ENCODE measurements at regions not wholly inside any gene's neighbourhood (a gene's known extent, or its start where the extent isn't known, plus 50 kb on each side); places are given as distances from the start of the nearest gene placed in this dataset.

- DNase-seq (ENCODE audit: low read depth), result no peak
Measured at GRCh38 chr2:2828774-2829368, 497.8 kb upstream of the MYT1L start.

- DNase-seq (ENCODE audit: low read depth), result no peak
Measured at GRCh38 chr2:2827761-2828221, 496.7 kb upstream of the MYT1L start.

GRCh38 chr2:2827046-2827636 lies 496.1 kb upstream of the MYT1L start:
- DNase-seq (ENCODE audit: low read depth), result no peak

GRCh38 chr2:2826621-2827020 lies 495.5 kb upstream of the MYT1L start:
- DNase-seq (ENCODE audit: low read depth), result no peak

DNA sequence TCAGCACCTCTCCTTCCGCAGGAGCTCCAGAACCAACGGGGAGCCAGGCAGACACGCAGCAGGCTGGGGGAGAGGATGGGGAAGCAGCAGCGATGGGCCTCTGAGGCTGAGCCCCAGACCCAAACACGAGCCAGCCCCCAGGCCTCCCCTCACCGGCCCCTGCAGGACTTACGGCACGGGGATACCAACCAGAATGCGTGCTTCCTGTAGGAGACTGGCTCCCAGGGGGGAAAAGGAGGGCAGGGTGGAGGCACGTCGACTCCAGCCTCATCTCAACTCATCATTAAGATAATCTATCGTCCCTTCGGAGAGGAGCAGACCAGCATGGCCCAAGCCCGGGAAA lies 495.1 kb upstream of the MYT1L start:
- no peak for DNase-seq (ENCODE audit: low read depth)

- DNase-seq (ENCODE audit: low read depth), result no peak
Measured at GRCh38 chr2:2825516-2826208, 494.6 kb upstream of the MYT1L start.

DNA sequence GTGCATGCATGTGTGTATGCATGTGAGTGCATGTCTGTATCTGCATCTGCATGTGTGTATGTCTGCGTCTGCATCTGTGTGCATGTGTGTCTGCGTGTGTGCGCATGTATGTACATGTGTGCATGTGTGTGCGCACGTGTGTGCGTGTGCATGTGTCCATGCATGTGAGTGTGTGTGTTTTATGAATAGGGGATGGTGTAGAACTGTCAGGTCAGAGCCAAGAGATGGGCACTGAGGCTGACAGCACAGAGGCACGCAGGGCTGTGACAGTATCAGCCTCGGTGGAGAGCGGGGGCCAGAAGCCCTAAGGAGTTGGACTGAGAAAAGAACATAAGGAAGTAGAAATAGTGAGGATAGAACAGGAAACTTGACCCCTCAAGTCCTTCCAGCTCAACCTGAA lies 494.0 kb upstream of the MYT1L start:
- DNase-seq (ENCODE audit: low read depth), result no peak

DNA sequence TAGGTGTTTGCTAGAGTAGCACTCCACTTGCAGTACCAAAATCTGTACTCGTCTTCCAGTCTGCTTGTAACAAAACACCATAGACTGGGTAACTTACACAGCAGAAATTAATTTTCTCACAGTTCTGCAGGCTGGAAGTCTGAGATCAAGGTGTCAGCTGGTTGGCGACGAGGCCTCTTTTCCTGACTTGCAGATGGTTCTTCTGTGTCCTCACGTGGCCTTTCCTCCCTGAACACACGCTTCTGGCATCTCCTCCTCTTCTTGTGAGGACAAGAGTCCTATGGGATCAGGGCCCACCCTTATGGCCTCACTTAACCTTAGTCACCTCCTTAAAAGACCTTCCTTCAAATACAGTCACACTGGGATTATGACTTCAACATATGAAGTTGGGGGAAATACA lies 493.5 kb upstream of the MYT1L start:
- DNase-seq (ENCODE audit: low read depth), result no peak

GRCh38 chr2:2823061-2823753 lies 492.1 kb upstream of the MYT1L start:
- DNase-seq (ENCODE audit: low read depth), result no peak

- no peak for DNase-seq (ENCODE audit: low read depth)
Measured at GRCh38 chr2:2822143-2822542, 491.1 kb upstream of the MYT1L start.

DNA sequence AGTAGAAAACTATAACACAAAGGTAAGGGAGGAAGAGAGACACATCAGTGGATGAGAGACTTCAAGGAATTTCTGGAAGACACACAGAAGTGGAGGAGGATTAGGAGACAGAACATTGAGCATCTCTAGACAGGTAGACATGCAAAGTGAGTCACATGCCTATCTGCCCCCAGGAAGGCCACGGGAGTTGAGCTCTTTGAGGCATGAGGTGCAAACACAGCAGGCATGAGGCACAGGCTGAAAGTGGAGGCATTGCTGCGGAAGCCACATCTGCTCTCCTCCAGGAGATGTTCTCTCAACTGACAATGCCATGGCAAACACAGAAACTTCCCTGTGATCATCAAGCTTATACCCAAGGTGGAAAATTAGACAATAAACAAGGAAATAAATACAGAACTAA lies 481.6 kb upstream of the MYT1L start:
- DNase-seq (ENCODE audit: low read depth), result no peak

- DNase-seq (ENCODE audit: low read depth), result no peak
Measured at GRCh38 chr2:2812117-2812516, 481.0 kb upstream of the MYT1L start.

DNA sequence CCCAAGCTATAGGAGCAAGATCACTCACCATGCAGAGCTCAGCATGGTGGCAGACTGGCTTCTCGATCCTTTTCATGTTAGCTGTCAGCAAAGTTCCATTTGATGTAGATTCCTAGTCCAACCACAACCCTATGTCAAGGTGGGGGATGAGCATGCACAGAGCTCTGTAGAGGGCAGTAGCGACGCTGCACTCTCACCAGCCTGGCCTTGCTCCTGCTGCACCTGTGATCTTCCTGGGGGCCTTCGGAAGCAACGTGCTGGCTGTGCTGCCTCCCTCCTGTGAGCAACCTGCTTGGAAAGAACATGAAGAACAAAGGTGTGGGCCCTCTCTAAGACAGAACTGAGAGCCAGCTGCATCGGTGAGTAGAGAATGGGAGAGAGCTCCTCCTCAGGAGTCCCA lies 479.4 kb upstream of the MYT1L start:
- no peak for DNase-seq (ENCODE audit: low read depth)

DNA sequence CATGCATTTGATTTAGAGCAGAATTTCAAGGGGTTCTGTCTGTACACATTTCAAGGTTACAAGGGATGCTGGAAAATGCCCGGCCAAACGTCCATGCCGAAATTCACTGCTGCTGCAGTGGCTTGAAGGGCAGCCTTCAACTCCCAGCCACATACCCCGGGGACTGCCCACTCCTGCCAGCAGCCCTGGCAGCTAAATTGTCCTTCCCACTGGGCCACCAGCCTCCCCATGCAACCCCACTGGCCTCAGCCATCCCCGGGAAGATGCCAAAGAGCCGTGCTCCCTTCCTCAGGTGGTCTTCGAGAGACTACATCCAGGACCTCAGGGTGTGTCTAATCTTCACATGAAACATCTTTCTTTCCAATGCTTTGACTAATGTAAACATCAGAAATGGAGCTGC lies 478.7 kb upstream of the MYT1L start:
- no peak for DNase-seq (ENCODE audit: low read depth)

DNA sequence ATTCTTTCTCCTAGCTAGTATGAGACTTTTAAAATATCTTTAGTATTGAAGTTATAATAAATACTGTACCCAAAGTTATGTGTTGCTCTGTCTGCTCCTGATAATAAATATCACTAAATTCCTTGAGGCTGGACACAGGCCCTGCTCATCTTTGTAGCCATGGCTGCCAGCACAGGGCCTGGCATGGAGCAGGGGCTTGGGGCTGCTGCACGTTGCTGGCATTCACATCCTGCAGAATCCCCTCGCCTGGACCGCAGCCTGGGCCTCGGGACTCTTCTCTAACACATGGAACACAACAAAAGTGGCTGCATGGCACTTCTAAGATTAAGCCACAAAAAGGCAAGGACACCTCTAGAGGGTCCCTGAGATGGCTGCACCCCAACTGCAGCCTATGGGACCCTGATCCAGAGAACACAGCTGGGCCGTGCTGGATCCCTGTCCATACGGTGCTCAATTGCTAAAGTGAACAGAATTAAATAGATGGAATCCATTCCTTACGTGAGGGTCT lies 477.5 kb upstream of the MYT1L start:
- DNase-seq (ENCODE audit: low read depth), result no peak

DNA sequence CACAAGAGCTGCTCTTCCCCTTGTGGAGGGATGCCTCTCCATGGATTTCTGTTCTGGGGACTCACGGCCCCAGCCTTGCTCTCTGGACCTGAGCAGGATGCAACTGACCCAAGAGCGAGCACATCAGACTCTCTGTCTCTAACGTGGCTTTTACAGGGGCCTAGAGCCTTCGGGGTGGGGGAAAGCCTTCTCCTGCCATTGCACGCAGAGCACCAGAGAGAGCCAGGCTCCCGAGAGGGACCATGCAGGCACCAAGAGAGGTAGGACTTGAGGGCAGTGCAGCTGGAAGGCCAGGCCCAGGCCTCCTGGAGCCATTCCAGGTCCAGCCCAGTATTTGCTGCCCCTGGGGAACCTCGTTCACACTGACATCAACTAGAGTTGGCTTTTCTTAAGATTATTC lies 475.6 kb upstream of the MYT1L start:
- no peak for DNase-seq (ENCODE audit: low read depth)

DNA sequence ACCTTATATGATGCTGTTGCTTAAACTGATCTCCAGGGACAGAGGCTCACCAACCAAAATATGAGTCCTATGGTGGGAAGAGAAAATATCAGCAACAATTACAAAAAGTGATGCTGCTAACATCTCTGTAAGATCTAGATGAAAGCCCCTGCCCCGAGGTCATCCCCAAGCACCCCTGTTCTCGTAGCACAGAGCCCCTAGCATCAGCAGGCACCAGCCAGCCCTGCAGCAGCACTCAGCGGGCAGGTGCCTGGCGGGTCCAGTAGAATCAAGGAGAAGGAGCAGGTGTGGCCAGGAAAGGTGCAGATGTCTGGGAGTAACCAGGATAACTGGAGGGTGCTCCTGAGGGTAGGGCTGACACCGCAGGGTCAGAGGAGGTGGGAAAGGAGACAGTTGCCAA lies 474.2 kb upstream of the MYT1L start:
- DNase-seq (ENCODE audit: low read depth), result no peak

DNA sequence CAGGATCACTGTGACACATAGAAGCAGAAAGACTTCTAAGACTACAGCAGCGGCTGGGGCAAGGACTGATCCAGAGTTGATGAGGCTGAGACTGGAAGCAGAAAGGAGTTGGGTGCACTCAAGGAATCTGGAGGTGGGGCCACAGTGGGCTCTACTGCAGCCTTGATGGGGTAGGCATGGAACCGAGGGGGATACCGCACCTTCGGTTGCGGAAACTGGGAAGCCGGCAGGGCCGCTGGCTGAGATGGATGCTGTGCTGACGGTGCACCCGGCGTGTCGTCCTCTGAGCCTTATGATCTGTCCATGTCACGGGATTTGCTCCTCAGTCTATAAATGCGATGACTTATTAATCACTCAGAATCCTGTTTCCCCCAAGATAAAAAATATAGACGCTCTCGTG lies 473.5 kb upstream of the MYT1L start:
- DNase-seq (ENCODE audit: low read depth), result no peak

- DNase-seq (ENCODE audit: low read depth), result no peak
Measured at GRCh38 chr2:2801458-2801857, 470.4 kb upstream of the MYT1L start.

- DNase-seq (ENCODE audit: low read depth), result no peak
Measured at GRCh38 chr2:2800697-2801096, 469.6 kb upstream of the MYT1L start.

- DNase-seq (ENCODE audit: low read depth), result no peak
Measured at GRCh38 chr2:2800001-2800400, 468.9 kb upstream of the MYT1L start.

DNA sequence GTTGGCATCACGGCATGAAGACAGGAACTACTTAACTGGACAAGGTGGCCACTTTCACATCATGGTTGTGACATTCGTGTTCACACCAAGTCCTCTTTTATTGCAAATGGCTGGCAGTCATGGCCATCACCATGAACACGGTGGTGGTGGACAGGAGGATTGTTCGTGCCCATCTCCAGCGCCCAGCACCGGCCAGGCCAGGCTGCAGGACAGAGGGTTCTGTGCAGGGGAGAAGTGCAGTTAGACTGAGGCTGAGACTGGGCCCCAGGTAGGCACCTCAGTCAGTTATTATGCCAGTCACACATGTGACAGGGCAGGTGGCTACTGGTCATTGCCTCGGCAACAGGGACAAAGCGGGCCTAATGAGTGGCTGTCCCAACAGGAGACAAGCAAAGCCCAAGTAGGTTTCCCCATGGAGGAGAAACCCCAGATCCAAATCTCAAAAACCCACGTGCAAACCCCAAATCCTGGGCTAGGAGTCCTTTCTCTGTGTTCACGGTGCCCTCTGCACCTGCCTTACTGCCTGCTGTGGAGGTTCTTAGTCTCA lies 468.1 kb upstream of the MYT1L start:
- no peak for DNase-seq (ENCODE audit: low read depth)

DNA sequence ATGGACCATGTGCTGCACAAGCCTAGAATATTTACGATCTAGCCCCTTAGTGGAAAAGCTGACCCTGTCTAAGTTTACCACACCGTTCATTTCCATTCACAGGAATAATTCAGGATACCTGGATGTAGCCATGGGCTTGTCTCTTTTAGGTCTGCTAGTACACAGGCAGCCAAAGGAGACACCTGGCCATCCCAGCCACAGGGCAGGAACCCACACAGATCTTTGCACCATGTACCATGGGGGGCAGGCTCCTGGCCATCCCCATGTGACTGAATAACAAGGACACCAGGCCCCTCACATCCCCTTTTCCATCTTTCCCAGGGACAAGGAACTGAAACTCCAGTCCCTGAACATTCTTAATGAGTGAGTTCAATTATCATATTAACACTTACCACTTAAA lies 467.3 kb upstream of the MYT1L start:
- no peak for DNase-seq (ENCODE audit: low read depth)
